Mucosa of descending colon (tissue), 3 donors: ENCODE measurements at regions not wholly inside any gene's neighbourhood (a gene's known extent, or its start where the extent isn't known, plus 50 kb on each side); places are given as distances from the start of the nearest gene placed in this dataset.
"Not testable (repeated sequence)": the region's sequence is repeated elsewhere in the genome, so short reads cannot be mapped to it uniquely, and the experiment has no call there.

ENCODE experiments used
- ATAC-seq: fragments of 200-7000 bp; cut with Tn5 transposase; one replicate; pipeline ENCODE4 v1.9.1; 2020; ENCODE audit warnings: mild to moderate bottlenecking, moderate library complexity
- DNase-seq, 3 donors: peaks; one replicate each; pipeline ENCODE4 v3.0.0-alpha.2; 2020
- H3K36me3 ChIP-seq: fragments of 200-600 bp; one replicate; pipeline ENCODE4 v1.8.0; 2021; ENCODE audit warnings: low read depth, mild to moderate bottlenecking
- H3K4me1 ChIP-seq: fragments of 200-600 bp; one replicate; pipeline ENCODE4 v1.8.0; 2021; ENCODE audit warnings: low read depth, mild to moderate bottlenecking
- H3K4me3 ChIP-seq: fragments of 200-600 bp; one replicate; pipeline ENCODE4 v1.8.0; 2021; ENCODE audit warnings: mild to moderate bottlenecking
- H3K9me3 ChIP-seq: fragments of 200-600 bp; one replicate; pipeline ENCODE4 v1.8.0; 2021; ENCODE audit warnings: mild to moderate bottlenecking
- CTCF ChIP-seq: fragments of 200-600 bp; IDR thresholded peaks from one replicate; pipeline ENCODE4 v1.8.0; 2022; ENCODE audit warnings: antibody characterized with exemption, mild to moderate bottlenecking
- intact Hi-C, 2 donors: fragments of 100-400 bp; cut with DNase I in 1 of 2; cut with micrococcal nuclease in 1 of 2; formaldehyde crosslinking; loops; one replicate each; pipeline versions ENCODE4 v1.11.0 to v1.11.1; 2022; cut with DNase I, micrococcal nuclease
- donor health status: DM: no; HTN: no; CAD: no; lungs with moderate emphysema.
- donor health status: DM: no; HTN: no; CAD: no.
- donor health status: DM: no; HTN: yes; CAD: no.

GRCh38 chr1:199246716-199247115, 607.9 kb downstream of the PTPRC start:
- no peaks in the 10 kb centered on the region for H3K4me1 ChIP-seq
- no peak overlapping the region for H3K4me3 ChIP-seq
- intact Hi-C loops = no loop called here
- DNase-seq = no peak
- H3K9me3 ChIP-seq = no peaks in the 10 kb centered on the region
- TF ChIP-seq CTCF = no peak
- H3K36me3 ChIP-seq = no peaks in the 10 kb centered on the region
- ATAC-seq = no peak

- TF ChIP-seq CTCF = no peak
- ATAC-seq (no peak), DNase-seq (no peak)
- H3K9me3 ChIP-seq = no peaks in the 10 kb centered on the region
- intact Hi-C loops = no loop called here
- no peak overlapping the region for H3K4me3 ChIP-seq
- H3K36me3 ChIP-seq = no peaks in the 10 kb centered on the region
- no peaks in the 10 kb centered on the region for H3K4me1 ChIP-seq
Measured at GRCh38 chr1:199247891-199248290, 609.1 kb downstream of the PTPRC start.

GRCh38 chr1:199254040-199254439, 615.2 kb downstream of the PTPRC start:
- H3K4me3 ChIP-seq, intact Hi-C loops, H3K36me3 ChIP-seq, DNase-seq, H3K4me1 ChIP-seq, ATAC-seq, H3K9me3 ChIP-seq: not testable (repeated sequence)

GRCh38 chr1:199261328-199261727, 622.5 kb downstream of the PTPRC start:
- DNase-seq (no peak), ATAC-seq (no peak)
- intact Hi-C loops = no loop called here
- no peak for TF ChIP-seq CTCF
- Histone ChIP-seq H3K9me3 (no peaks in the 10 kb centered on the region), H3K4me1 (no peaks in the 10 kb centered on the region), H3K36me3 (no peaks in the 10 kb centered on the region), H3K4me3 (no peak overlapping the region)

GRCh38 chr1:199264283-199264682, 625.4 kb downstream of the PTPRC start:
- DNase-seq = no peak
- Histone ChIP-seq H3K4me3 (no peak overlapping the region), H3K36me3 (no peaks in the 10 kb centered on the region), H3K4me1 (no peaks in the 10 kb centered on the region), H3K9me3 (no peaks in the 10 kb centered on the region)
- no peak for TF ChIP-seq CTCF
- ATAC-seq = no peak
- intact Hi-C loops = no loop called here

- DNase-seq = no peak
- intact Hi-C loops = no loop called here
- H3K9me3 ChIP-seq = no peaks in the 10 kb centered on the region
- H3K36me3 ChIP-seq = no peaks in the 10 kb centered on the region
- no peak for TF ChIP-seq CTCF
- no peak overlapping the region for H3K4me3 ChIP-seq
- no peaks in the 10 kb centered on the region for H3K4me1 ChIP-seq
- no peak for ATAC-seq
Measured at GRCh38 chr1:199264911-199265310, 626.1 kb downstream of the PTPRC start.
